MCF 10A (cell line): ENCODE measurements at regions not wholly inside any gene's neighbourhood (a gene's known extent, or its start where the extent isn't known, plus 50 kb on each side); places are given as distances from the start of the nearest gene placed in this dataset.

Experiments
- BruUV-seq: library from RNA; stranded (reverse); fragments of 400-500 nt; replicated peaks from 2 replicates; lab custom pipeline; 2021; lab: Mats Ljungman, UMichigan
- CTCF ChIA-PET: fragments of 300-600 bp; sonication (Branson Sonifier 250); formaldehyde crosslinking; extraction: SDS; loops from one replicate; lab custom pipeline; 2021; ENCODE audit warnings: antibody characterized with exemption, inconsistent platforms; lab: Yijun Ruan, JAX
- POLR2A ChIA-PET: fragments of 300-600, 350-650 bp; sonication (Branson Sonifier 250); formaldehyde crosslinking; extraction: SDS; loops from one replicate; lab custom pipeline; 2020; ENCODE audit warnings: antibody characterized with exemption, inconsistent platforms; lab: Yijun Ruan, JAX
- DNase-seq: peaks from one replicate; pipeline ENCODE4 v3.0.0-alpha.2; 2018; ENCODE audit not compliant: unreplicated experiment
- H3K27ac Mint-ChIP-seq: one replicate; pipeline ENCODE4 v1.8.0; 2022; ENCODE audit warnings: mild to moderate bottlenecking, low read depth, mixed read lengths; ENCODE audit not compliant: unreplicated experiment
- H3K27me3 Mint-ChIP-seq: one replicate; pipeline ENCODE4 v1.8.0; 2022; ENCODE audit warnings: mixed read lengths; ENCODE audit not compliant: insufficient read depth, unreplicated experiment
- H3K36me3 Mint-ChIP-seq: one replicate; pipeline ENCODE4 v1.8.0; 2022; ENCODE audit warnings: mild to moderate bottlenecking, moderate library complexity, mixed read lengths; ENCODE audit not compliant: insufficient read depth, unreplicated experiment
- H3K4me1 Mint-ChIP-seq: one replicate; pipeline ENCODE4 v1.8.0; 2022; ENCODE audit warnings: mixed read lengths; ENCODE audit not compliant: insufficient read depth, unreplicated experiment
- H3K4me3 Mint-ChIP-seq: one replicate; pipeline ENCODE4 v1.8.0; 2022; ENCODE audit warnings: mild to moderate bottlenecking, moderate library complexity, mixed read lengths; ENCODE audit not compliant: unreplicated experiment
- H3K9me3 Mint-ChIP-seq: one replicate; pipeline ENCODE4 v1.8.0; 2022; ENCODE audit warnings: mixed read lengths; ENCODE audit not compliant: unreplicated experiment
- CTCF ChIP-seq: fragments of 200-600 bp; IDR thresholded peaks from one replicate; pipeline ENCODE4 v1.8.0; 2022; ENCODE audit warnings: antibody characterized with exemption, mild to moderate bottlenecking; ENCODE audit not compliant: unreplicated experiment
- intact Hi-C: fragments of 100-400 bp; cut with micrococcal nuclease; formaldehyde crosslinking; loops from 2 replicates; pipeline ENCODE4 v1.14.1; 2022

GRCh38 chr1:239657291-239657690, 270.9 kb downstream of the CHRM3 start:
- CTCF ChIA-PET, result interaction anchor here (0.6 to 1.6 kb wide), 5 partner anchors 9 to 331 kb away, joined by 3 to 7 read pairs (median 3); no protein-coding TSS in a partner anchor
- POLR2A ChIA-PET, result interaction anchor here (1.0 kb wide), 2 partner anchors 19 to 157 kb away, joined by 3 to 4 read pairs; no protein-coding TSS in a partner anchor
- no peak overlapping the region for H3K4me3 Mint-ChIP-seq
- H3K4me1 Mint-ChIP-seq, result no peaks in the 10 kb centered on the region
- H3K36me3 Mint-ChIP-seq, result no peaks in the 10 kb centered on the region
- BruUV-seq, result no TSS peak
- peak; percentile 34 for DNase-seq
- TF ChIP-seq CTCF, result no peak
- H3K27me3 Mint-ChIP-seq, result no peaks in the 10 kb centered on the region
- intact Hi-C loops, result no loop called here
- H3K9me3 Mint-ChIP-seq, result peaks cover 8% of the 10 kb centered on the region
- H3K27ac Mint-ChIP-seq, result no peak overlapping the region

DNA sequence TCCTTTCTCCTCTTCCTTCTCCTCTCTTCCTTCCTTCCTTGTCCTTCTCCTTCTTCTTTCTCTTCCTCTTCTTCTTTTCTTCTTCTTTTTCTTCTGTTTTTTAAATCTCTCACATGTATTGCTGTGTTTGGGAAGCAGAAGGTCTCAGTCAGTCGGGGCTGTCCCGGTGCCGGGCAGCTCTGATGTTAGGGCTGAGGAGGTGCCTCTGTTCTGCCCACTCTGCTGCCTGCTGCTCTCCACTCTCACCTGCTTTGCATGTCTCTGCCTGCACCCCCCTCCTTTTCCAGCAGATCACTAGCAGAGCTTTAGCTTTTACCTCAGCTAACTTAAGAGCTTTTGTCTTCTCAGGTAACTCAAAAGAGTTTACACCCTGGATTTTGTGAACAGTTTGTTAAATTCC, 276.6 kb downstream of the CHRM3 start:
- Mint-ChIP-seq H3K9me3 (peaks cover 32% of the 10 kb centered on the region), H3K27me3 (no peaks in the 10 kb centered on the region), H3K36me3 (no peaks in the 10 kb centered on the region), H3K4me1 (no peaks in the 10 kb centered on the region), H3K4me3 (no peak overlapping the region), H3K27ac (no peak overlapping the region)
- ChIA-PET CTCF (no interaction called here), POLR2A (interaction anchor here (0.6 kb wide), 2 partner anchors 48 to 122 kb away, joined by 3 read pairs; no protein-coding TSS in a partner anchor)
- no peak for DNase-seq
- no peak for TF ChIP-seq CTCF
- BruUV-seq, result no TSS peak
- intact Hi-C loops, result no loop called here

- intact Hi-C loops, result no loop called here
- no TSS peak for BruUV-seq
Observed at GRCh38 chr1:239672256-239672655, 285.9 kb downstream of the CHRM3 start.

GRCh38 chr1:239675735-239676134, 289.4 kb downstream of the CHRM3 start:
- BruUV-seq, result no TSS peak
- no peaks in the 10 kb centered on the region for H3K9me3 Mint-ChIP-seq
- H3K4me1 Mint-ChIP-seq, result no peaks in the 10 kb centered on the region
- POLR2A ChIA-PET, result interaction anchor here (0.6 to 1.0 kb wide), 2 partner anchors 18 to 239 kb away, joined by 3 to 4 read pairs; no protein-coding TSS in a partner anchor
- intact Hi-C loops, result no loop called here
- no peaks in the 10 kb centered on the region for H3K27me3 Mint-ChIP-seq
- no peaks in the 10 kb centered on the region for H3K36me3 Mint-ChIP-seq
- no peak for TF ChIP-seq CTCF
- no peak overlapping the region for H3K27ac Mint-ChIP-seq
- DNase-seq, result no peak
- H3K4me3 Mint-ChIP-seq, result no peak overlapping the region
- CTCF ChIA-PET, result interaction anchor here (0.5 to 0.9 kb wide), 5 partner anchors 10 to 1967 kb away, joined by 3 to 5 read pairs (median 3); no protein-coding TSS in a partner anchor

More at GRCh38 chr1:239672256-239672655, 285.9 kb downstream of the CHRM3 start:
- Mint-ChIP-seq H3K27me3 (no peaks in the 10 kb centered on the region), H3K4me1 (no peaks in the 10 kb centered on the region), H3K4me3 (no peak overlapping the region), H3K36me3 (no peaks in the 10 kb centered on the region), H3K27ac (no peak overlapping the region), H3K9me3 (no peaks in the 10 kb centered on the region)
- no peak for DNase-seq
- CTCF ChIA-PET, result no interaction called here
- no peak for TF ChIP-seq CTCF
- POLR2A ChIA-PET, result no interaction called here
